ENCODE measurements at regions not wholly inside any gene's neighbourhood (a gene's known extent, or its start where the extent isn't known, plus 50 kb on each side); places are given as distances from the start of the nearest gene placed in this dataset.
"Not testable (repeated sequence)": the region's sequence is repeated elsewhere in the genome, so short reads cannot be mapped to it uniquely, and the experiment has no call there.

DNA sequence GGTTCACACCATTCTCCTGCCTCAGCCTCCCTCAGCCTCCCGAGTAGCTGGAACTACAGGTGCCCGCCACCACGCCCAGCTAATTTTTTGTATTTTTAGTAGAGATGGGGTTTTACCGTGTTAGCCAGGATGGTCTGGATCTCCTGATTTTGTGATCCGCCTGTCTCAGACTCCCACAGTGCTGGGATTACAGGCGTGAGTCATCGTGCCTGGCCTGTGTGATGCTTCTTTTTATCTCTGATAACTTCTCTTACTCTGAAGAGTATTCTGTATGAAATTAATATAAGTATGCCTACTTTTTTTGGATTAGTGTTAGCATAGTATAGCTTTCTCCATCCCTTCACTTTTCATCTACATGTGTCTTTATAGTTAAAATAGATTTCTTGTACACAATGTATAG is 180.8 kb upstream of the GALNT15 start:
- H3K27ac Mint-ChIP-seq; H3K4me1 Mint-ChIP-seq (ENCODE audit: low read depth); H3K36me3 Mint-ChIP-seq (ENCODE audit: low read depth); H3K4me3 Mint-ChIP-seq; H3K9me3 Mint-ChIP-seq; intact Hi-C loops (cut with micrococcal nuclease); DNase-seq (ENCODE audit: low spot score): not testable (repeated sequence)
- peaks cover 11% of the 10 kb centered on the region for H3K27me3 Mint-ChIP-seq (ENCODE audit: insufficient read depth)

GRCh38 chr3:15996496-15996895 is 178.0 kb upstream of the GALNT15 start:
- intact Hi-C loops (cut with micrococcal nuclease); H3K4me3 Mint-ChIP-seq; H3K9me3 Mint-ChIP-seq; DNase-seq (ENCODE audit: low spot score); H3K27me3 Mint-ChIP-seq (ENCODE audit: insufficient read depth); H3K36me3 Mint-ChIP-seq (ENCODE audit: low read depth); H3K27ac Mint-ChIP-seq; H3K4me1 Mint-ChIP-seq (ENCODE audit: low read depth): not testable (repeated sequence)

DNA sequence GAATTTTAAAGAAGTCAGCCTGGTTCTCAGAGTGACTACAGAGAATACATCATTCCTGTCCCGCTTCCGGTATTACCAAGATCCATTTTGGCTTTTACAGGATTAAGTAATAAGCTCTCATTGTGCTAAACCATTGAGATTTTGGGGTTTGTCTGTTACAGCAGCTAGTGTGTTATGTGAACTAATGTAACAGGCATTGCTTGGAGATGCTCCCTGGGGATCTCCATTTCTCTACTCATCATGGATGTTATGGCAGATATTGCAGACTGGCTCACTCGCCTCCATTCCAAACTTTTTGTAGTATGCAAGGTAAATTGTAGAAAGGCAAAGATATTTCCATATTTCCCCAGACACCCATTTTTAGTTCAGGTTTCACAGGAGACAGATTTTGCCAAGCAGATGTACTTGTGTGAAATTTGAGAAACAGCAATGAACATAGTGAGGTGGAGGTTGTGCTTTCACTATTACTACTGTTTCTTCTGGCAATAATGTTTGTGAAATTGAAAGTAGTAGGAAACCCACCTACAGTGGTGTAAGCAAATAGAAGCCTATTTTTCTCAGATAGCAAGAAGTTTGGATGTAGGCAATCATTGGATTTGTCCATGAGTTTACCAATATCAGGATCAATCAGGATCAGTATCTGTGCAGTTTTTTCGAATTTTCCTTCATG is 177.1 kb upstream of the GALNT15 start:
- H3K36me3 Mint-ChIP-seq (ENCODE audit: low read depth), result no peaks in the 10 kb centered on the region
- H3K27me3 Mint-ChIP-seq (ENCODE audit: insufficient read depth), result peaks cover 5% of the 10 kb centered on the region
- H3K4me3 Mint-ChIP-seq, result no peak overlapping the region
- no peak overlapping the region for H3K27ac Mint-ChIP-seq
- intact Hi-C loops (cut with micrococcal nuclease), result no loop called here
- H3K4me1 Mint-ChIP-seq (ENCODE audit: low read depth), result peaks cover 7% of the 10 kb centered on the region
- DNase-seq (ENCODE audit: low spot score), result no peak
- no peaks in the 10 kb centered on the region for H3K9me3 Mint-ChIP-seq

DNA sequence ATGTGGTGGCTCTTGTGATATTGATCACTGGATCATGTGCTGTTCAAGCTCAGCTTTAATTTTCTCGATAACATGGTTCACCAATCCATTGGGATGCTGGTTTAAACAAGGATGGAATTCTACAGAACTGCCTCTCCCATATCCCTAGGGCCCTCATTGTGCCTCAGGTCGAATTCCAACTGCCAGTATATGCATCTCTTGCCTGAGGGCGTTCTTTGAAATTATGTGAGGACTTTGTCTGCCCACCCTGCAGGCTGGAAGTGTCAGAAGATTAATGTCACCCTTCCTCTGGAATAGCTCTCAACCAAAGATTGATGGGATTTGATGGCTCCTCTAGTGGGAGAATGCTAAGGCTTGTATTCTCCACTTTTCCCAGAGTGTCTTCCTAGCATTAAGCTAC is 175.6 kb upstream of the GALNT15 start:
- Mint-ChIP-seq H3K4me1 (ENCODE audit: low read depth) (peaks cover 7% of the 10 kb centered on the region), H3K9me3 (no peaks in the 10 kb centered on the region), H3K36me3 (ENCODE audit: low read depth) (no peaks in the 10 kb centered on the region), H3K27me3 (ENCODE audit: insufficient read depth) (peaks cover 5% of the 10 kb centered on the region), H3K4me3 (no peak overlapping the region), H3K27ac (no peak overlapping the region)
- intact Hi-C loops (cut with micrococcal nuclease), result no loop called here
- no peak for DNase-seq (ENCODE audit: low spot score)

- DNase-seq (ENCODE audit: low spot score), result no peak
- intact Hi-C loops (cut with micrococcal nuclease), result no loop called here
- H3K27ac Mint-ChIP-seq, result no peak overlapping the region
- no peak overlapping the region for H3K4me3 Mint-ChIP-seq
- peaks cover 16% of the 10 kb centered on the region for H3K9me3 Mint-ChIP-seq
- no peaks in the 10 kb centered on the region for H3K36me3 Mint-ChIP-seq (ENCODE audit: low read depth)
- no peaks in the 10 kb centered on the region for H3K4me1 Mint-ChIP-seq (ENCODE audit: low read depth)
- peaks cover 2% of the 10 kb centered on the region for H3K27me3 Mint-ChIP-seq (ENCODE audit: insufficient read depth)
Observed at GRCh38 chr3:16004812-16005211, 169.7 kb upstream of the GALNT15 start.

DNA sequence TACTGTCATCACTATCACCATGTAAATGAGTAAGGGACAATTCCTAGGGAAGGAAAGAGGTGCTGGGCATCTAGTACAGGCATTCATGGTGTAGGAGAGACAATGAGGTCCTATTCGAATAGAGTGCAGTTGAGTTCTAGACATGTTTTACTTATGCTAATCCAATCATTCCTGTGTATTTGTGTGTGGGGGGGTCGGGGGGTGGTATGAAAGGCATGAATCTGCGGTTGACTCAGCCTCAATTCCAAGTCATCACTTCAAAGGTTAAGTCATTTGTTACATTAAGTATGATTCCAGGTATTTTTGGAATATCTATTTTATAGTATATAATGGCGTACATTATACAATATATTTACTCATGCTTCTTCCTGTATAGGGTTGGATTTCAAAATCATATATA is 163.1 kb upstream of the GALNT15 start:
- no peak overlapping the region for H3K27ac Mint-ChIP-seq
- no peak for DNase-seq (ENCODE audit: low spot score)
- H3K9me3 Mint-ChIP-seq, result peaks cover 16% of the 10 kb centered on the region
- intact Hi-C loops (cut with micrococcal nuclease), result no loop called here
- H3K27me3 Mint-ChIP-seq (ENCODE audit: insufficient read depth), result peaks cover 4% of the 10 kb centered on the region
- H3K36me3 Mint-ChIP-seq (ENCODE audit: low read depth), result no peaks in the 10 kb centered on the region
- no peaks in the 10 kb centered on the region for H3K4me1 Mint-ChIP-seq (ENCODE audit: low read depth)
- no peak overlapping the region for H3K4me3 Mint-ChIP-seq

DNA sequence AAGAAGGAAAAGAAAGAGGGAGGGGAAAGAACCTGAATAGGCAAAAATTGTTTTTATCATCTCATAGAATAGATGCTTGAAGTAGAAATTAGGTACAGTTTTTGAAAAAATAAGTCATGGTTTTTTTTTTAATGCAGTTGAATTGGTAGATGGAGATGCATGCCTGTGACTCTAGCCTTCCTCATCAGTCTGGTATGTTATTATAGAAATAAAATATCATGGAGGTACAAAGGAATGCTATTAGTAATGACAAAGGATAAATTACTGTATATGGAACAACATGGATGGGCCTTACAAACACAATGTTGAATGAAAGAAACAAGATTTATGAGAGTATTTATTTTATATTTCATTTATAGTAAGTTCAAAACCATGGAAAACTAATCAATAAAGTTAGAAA is 162.4 kb upstream of the GALNT15 start:
- intact Hi-C loops (cut with micrococcal nuclease), result no loop called here
- DNase-seq (ENCODE audit: low spot score), result no peak
- peaks cover 12% of the 10 kb centered on the region for H3K9me3 Mint-ChIP-seq
- H3K27me3 Mint-ChIP-seq (ENCODE audit: insufficient read depth), result peaks cover 5% of the 10 kb centered on the region
- H3K4me1 Mint-ChIP-seq (ENCODE audit: low read depth), result no peaks in the 10 kb centered on the region
- H3K27ac Mint-ChIP-seq, result no peak overlapping the region
- no peaks in the 10 kb centered on the region for H3K36me3 Mint-ChIP-seq (ENCODE audit: low read depth)
- no peak overlapping the region for H3K4me3 Mint-ChIP-seq

DNA sequence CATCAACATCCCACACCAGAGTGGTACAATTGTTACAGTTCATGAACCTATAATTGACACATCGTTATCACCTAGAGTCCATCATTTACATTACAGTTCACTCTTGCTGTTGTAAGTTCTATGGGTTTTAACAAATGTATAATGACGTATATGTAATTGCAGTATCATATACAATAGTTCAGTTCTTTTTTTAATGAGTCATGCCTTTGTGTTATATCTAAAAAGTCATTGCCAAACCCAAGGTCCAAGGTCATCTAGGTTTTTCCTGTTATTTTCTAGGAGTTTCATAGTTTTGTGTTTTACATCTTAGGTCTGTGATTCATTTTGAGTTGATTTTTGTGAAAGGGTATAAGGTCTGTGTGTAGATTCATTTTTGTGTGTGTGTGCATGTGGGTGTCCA is 160.9 kb upstream of the GALNT15 start:
- no peaks in the 10 kb centered on the region for H3K4me1 Mint-ChIP-seq (ENCODE audit: low read depth)
- peaks cover 4% of the 10 kb centered on the region for H3K27me3 Mint-ChIP-seq (ENCODE audit: insufficient read depth)
- H3K36me3 Mint-ChIP-seq (ENCODE audit: low read depth), result no peaks in the 10 kb centered on the region
- intact Hi-C loops (cut with micrococcal nuclease), result no loop called here
- DNase-seq (ENCODE audit: low spot score), result no peak
- no peaks in the 10 kb centered on the region for H3K9me3 Mint-ChIP-seq
- H3K4me3 Mint-ChIP-seq, result no peak overlapping the region
- no peak overlapping the region for H3K27ac Mint-ChIP-seq

GRCh38 chr3:16021801-16022200 is 152.7 kb upstream of the GALNT15 start:
- DNase-seq (ENCODE audit: low spot score); intact Hi-C loops (cut with micrococcal nuclease); H3K36me3 Mint-ChIP-seq (ENCODE audit: low read depth); H3K4me1 Mint-ChIP-seq (ENCODE audit: low read depth); H3K27me3 Mint-ChIP-seq (ENCODE audit: insufficient read depth); H3K9me3 Mint-ChIP-seq; H3K4me3 Mint-ChIP-seq; H3K27ac Mint-ChIP-seq: not testable (repeated sequence)

DNA sequence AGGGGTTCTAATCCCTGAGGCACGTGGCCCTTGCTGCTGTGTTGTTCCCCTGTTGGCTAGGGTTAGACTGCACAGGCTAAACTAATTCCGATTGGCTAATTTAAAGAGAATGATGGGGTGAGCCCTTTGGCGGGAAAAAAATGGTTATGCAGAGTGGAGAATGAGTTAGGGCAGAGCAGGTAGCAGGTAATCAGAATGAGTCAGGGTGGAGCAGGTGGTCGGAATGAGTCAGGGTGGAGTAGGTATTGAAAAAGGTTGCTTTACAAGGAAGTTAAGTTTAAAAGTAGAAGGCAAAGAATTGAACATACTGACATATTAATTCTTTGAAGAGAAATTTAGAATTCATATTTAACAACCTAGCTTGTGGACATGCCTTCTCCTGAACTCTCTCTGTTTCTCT is 150.6 kb upstream of the GALNT15 start:
- H3K27me3 Mint-ChIP-seq (ENCODE audit: insufficient read depth); H3K27ac Mint-ChIP-seq; intact Hi-C loops (cut with micrococcal nuclease); H3K4me1 Mint-ChIP-seq (ENCODE audit: low read depth); DNase-seq (ENCODE audit: low spot score); H3K36me3 Mint-ChIP-seq (ENCODE audit: low read depth); H3K9me3 Mint-ChIP-seq; H3K4me3 Mint-ChIP-seq: not testable (repeated sequence)

DNA sequence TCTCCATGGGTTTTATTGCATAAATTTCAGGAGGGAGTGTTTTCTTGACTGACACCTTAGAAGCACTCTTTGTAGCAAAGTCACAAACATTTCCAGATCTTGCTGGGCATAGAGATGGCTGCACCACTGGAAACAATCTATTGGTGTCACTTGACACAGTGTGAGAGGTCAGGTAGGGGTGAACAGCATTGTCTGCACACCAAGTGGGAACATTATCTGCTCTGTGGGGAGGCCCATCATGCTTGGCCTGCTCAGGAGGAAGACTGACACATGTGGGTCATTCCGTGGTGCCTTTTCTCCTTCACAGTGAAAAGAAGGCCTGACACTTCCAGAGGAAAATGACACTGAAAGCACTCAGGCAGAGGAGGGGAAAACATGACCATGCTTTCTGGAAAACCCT is 149.9 kb upstream of the GALNT15 start:
- no peak for DNase-seq (ENCODE audit: low spot score)
- H3K27me3 Mint-ChIP-seq (ENCODE audit: insufficient read depth), result peaks cover 5% of the 10 kb centered on the region
- H3K9me3 Mint-ChIP-seq, result no peaks in the 10 kb centered on the region
- no peak overlapping the region for H3K27ac Mint-ChIP-seq
- H3K4me3 Mint-ChIP-seq, result no peak overlapping the region
- H3K4me1 Mint-ChIP-seq (ENCODE audit: low read depth), result no peaks in the 10 kb centered on the region
- intact Hi-C loops (cut with micrococcal nuclease), result no loop called here
- no peaks in the 10 kb centered on the region for H3K36me3 Mint-ChIP-seq (ENCODE audit: low read depth)

DNA sequence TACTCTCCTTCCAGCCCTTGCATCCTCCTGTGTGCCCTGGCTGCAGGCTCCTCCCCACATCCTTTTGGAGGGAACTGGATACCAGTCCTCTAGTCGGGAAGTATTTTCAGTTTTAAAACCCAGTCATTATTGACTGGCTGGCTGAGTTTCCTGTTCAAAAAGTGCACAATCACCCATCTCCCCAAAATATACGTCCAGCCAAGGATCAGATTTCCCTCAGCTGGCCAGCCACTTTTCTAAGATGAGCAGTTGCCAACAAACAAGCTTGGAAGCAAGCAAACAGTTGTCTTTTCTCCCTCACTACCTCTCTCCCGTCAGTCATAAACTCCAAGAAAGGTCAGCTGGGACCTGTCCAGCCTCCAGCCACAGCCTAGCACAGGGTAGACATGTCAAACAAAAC is 147.7 kb upstream of the GALNT15 start:
- no peaks in the 10 kb centered on the region for H3K9me3 Mint-ChIP-seq
- DNase-seq (ENCODE audit: low spot score), result no peak
- peaks cover 1% of the 10 kb centered on the region for H3K27me3 Mint-ChIP-seq (ENCODE audit: insufficient read depth)
- no peak overlapping the region for H3K4me3 Mint-ChIP-seq
- no peak overlapping the region for H3K27ac Mint-ChIP-seq
- intact Hi-C loops (cut with micrococcal nuclease), result no loop called here
- H3K36me3 Mint-ChIP-seq (ENCODE audit: low read depth), result no peaks in the 10 kb centered on the region
- H3K4me1 Mint-ChIP-seq (ENCODE audit: low read depth), result no peaks in the 10 kb centered on the region

GRCh38 chr3:16028604-16029003 is 145.9 kb upstream of the GALNT15 start:
- Mint-ChIP-seq H3K4me3 (no peak overlapping the region), H3K36me3 (ENCODE audit: low read depth) (no peaks in the 10 kb centered on the region), H3K9me3 (no peaks in the 10 kb centered on the region), H3K27ac (no peak overlapping the region), H3K27me3 (ENCODE audit: insufficient read depth) (peaks cover 10% of the 10 kb centered on the region), H3K4me1 (ENCODE audit: low read depth) (no peaks in the 10 kb centered on the region)
- intact Hi-C loops (cut with micrococcal nuclease), result no loop called here
- no peak for DNase-seq (ENCODE audit: low spot score)

DNA sequence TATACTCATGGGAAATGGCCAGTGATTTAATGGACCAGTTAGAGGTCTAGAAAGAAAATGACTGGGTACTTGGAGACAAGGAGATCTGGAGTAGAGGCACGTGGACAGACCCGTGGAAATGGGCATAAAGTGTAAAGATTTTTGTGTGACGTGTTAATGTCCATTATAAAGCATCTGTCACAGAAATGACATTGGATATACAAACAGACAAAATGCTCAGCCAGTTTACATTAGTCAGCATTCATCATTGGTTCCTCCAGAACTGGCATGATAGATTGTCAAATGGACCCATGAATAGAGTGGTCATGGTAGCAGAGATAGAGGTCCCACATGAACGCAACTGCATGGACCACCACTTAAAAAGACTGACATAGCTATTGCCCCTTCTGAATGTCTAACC is 144.1 kb upstream of the GALNT15 start:
- no peaks in the 10 kb centered on the region for H3K4me1 Mint-ChIP-seq (ENCODE audit: low read depth)
- no peaks in the 10 kb centered on the region for H3K36me3 Mint-ChIP-seq (ENCODE audit: low read depth)
- H3K4me3 Mint-ChIP-seq, result no peak overlapping the region
- no peak for DNase-seq (ENCODE audit: low spot score)
- no peak overlapping the region for H3K27ac Mint-ChIP-seq
- no peaks in the 10 kb centered on the region for H3K9me3 Mint-ChIP-seq
- peaks cover 14% of the 10 kb centered on the region for H3K27me3 Mint-ChIP-seq (ENCODE audit: insufficient read depth)
- intact Hi-C loops (cut with micrococcal nuclease), result no loop called here

All from activated T-helper 1 cell treated with anti-CD3 and anti-CD28 coated beads, Interleukin-12 subunit alpha, Interleukin-12 subunit beta, Interleukin-2, Interleukin-4 antibody, amounts not matched to agents 30 ng/mL and 10 ng/mL and 1 ng/mL, durations not matched to agents 14 hours and 24 hours and 36 hours (primary cell).